NCI-H2227 (cell line): ENCODE measurements at regions not wholly inside any gene's neighbourhood (a gene's known extent, or its start where the extent isn't known, plus 50 kb on each side); places are given as distances from the start of the nearest gene placed in this dataset.
"Not testable (repeated sequence)": the region's sequence is repeated elsewhere in the genome, so short reads cannot be mapped to it uniquely, and the experiment has no call there.

ENCODE experiments used
- DNase-seq: peaks from one replicate; lab custom pipeline; 2025; ENCODE audit not compliant: unreplicated experiment; lab: John Stamatoyannopoulos, UW

GRCh38 chr21:22253761-22254160, 1255.6 kb downstream of the NCAM2 start:
- no peak for DNase-seq

GRCh38 chr21:22258821-22259220, 1260.6 kb downstream of the NCAM2 start:
- no peak for DNase-seq

DNA sequence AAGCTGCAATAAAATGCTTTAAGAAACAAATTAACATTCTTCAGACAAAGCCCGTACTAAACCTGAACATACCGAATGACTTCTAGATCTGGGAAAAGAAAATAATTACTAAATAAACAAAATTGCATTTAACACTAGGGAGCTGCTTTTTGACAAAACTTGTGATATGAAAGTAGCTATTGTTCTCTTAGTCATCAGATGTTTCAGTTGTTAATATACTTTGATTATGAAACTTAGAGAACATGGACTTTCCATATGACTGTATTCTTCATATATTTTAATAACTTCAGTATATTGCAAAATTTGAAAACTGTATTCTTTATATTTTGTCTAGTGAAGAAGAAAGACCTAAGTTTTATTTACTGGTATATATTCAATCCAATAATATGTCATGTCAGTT, 1262.1 kb downstream of the NCAM2 start:
- no peak for DNase-seq

- DNase-seq = no peak
Measured at GRCh38 chr21:22263890-22264289, 1265.7 kb downstream of the NCAM2 start.

DNA sequence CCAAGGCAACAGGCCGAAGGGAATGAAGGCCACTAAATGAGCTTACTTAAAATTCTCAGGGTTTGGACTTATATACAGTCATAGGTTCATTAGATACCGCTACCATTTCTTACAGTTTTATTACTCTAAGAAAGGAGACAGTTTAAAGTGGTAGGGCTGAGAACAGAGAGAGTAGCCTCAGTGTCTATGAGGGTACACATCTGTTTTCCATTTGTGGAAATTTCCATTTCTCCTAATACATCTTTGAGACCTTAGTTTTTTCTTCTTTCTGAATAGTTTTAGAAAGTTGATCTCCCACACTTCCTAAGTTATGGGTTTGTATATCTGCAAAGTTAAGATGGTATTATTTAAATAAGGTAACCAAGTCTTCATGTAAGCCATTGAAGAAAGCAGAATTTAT, 1279.1 kb downstream of the NCAM2 start:
- no peak for DNase-seq

- DNase-seq = no peak
Measured at GRCh38 chr21:22278366-22278765, 1280.2 kb downstream of the NCAM2 start.

GRCh38 chr21:22280851-22281250, 1282.6 kb downstream of the NCAM2 start:
- DNase-seq = no peak

DNA sequence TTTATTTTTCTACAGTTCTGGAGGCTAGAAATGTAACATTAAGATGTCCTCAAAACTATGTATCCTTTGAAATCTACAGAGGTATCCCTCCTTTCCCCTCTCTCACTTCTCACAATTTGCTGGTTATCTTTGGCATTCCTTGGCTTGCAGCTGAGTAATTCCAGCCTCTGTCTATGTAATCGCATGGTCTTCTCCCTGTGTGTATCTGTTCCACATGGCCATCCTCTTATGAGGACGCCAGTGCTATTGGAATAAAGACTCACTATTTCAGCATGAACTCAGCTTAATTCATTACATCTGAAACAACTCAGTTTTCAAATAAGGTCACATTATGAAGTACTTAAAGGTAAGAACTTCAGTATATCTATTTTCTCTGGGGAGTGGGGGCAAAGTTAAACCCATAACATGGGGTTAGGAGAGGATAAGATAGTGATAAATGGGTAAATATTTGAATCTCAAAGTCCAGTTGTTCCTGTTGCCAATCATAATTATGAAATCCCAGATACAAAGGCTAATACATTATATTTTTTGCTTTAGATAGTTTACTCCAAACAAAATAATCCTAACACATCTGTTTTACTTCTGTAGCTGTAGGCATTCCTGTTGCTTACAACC, 1290.8 kb downstream of the NCAM2 start:
- DNase-seq = no peak

DNA sequence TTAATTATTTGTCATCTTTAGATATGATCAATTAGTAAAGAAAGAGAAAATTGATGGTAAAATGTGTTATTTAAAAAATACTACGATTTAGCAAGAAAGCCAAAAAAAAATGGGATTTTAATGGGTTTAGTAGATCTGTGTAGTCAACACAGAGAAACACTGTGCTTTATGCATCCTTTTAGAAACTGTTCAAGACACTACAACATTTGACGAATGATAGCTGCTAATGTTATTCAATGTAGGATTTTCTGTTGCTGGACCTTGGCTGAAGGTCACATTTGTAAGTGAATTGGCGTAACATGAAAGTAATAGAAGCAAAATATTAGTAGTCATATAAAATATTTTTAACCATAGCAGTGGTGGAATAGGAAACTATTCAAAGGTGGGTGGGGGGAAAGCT, 1293.9 kb downstream of the NCAM2 start:
- DNase-seq = no peak

DNA sequence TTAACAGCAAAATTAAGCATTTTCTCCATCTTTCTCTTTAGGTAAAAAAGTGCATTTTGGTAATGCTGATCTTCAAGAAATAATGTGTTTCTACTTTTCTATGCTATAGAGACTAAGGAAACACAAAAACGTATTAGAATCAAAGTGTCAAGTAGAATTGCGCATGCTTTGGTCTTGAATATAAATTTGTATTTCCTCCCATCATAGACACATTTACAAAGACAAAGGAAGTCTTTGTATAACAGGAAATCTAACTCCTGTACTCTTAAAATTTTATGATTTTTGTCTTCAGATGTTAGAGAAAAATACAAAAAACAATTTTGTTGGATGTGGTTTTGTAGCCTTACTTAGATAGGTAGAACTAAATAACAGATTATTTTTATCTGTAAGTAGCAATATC, 1299.4 kb downstream of the NCAM2 start:
- no peak for DNase-seq

- no peak for DNase-seq
Measured at GRCh38 chr21:22311741-22312462, 1313.7 kb downstream of the NCAM2 start.

- DNase-seq = no peak
Measured at GRCh38 chr21:22314963-22315362, 1316.8 kb downstream of the NCAM2 start.

DNA sequence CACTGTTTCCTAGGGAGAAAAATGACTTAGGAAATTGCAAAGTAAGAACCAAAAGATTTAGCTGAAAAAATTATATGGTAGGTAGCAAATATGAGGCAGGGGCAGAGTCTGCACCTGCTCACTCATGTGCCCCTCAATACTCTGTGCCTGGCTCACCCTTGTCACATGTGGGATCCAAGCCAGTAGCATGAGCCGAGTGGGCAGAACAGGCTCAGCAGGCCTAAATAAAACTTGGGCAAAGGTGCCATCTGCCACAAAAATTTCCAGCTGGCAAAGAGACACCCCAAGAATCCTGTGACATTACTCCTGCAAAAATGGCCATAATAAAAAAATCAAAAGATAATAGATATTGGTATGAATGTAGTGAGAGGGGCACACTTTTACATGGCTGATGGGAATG, 1321.2 kb downstream of the NCAM2 start:
- no peak for DNase-seq

GRCh38 chr21:22342889-22343288, 1344.7 kb downstream of the NCAM2 start:
- DNase-seq = no peak

GRCh38 chr21:22343303-22343702, 1345.1 kb downstream of the NCAM2 start:
- no peak for DNase-seq

DNA sequence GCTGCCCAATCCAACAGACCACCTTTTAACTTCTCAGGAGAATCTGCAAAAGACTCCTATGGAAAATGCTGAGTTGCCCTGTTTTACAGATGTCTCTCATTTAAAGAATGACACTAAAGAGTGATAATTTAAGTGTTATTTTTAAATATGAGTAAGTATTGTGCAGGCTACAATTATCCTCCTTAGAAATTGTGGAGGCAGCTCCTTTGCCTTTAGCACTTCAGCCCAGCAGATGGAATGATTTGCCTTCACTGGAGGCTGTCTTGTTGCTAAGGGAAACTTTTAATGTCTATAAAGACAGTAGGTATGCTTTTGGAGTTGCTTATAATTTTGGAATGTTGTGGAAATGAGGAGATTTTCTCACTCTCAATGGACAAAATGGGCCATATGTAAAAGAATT, 1345.5 kb downstream of the NCAM2 start:
- DNase-seq = no peak

- DNase-seq = no peak
Measured at GRCh38 chr21:22345624-22346023, 1347.4 kb downstream of the NCAM2 start.

DNA sequence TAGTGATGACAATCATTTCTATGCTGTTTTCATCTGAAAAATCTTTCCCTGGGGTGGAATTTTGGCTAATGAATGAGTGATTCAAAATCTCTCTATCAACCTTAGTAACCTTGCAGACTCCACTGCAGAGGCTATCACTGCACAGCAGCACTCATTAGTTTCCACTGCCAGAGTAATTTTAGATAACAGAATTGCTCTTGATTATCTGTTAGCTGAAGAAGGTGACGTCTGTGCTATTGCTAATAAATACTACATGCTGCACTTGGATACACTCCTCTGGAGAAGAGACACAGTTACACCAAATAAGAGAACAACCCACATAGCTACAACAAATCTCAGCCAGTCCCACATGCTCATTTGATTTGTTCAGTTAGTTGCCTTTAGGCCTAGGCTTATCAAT, 1348.4 kb downstream of the NCAM2 start:
- no peak for DNase-seq

- no peak for DNase-seq
Measured at GRCh38 chr21:22351076-22351475, 1352.9 kb downstream of the NCAM2 start.

GRCh38 chr21:22352088-22352487, 1353.9 kb downstream of the NCAM2 start:
- no peak for DNase-seq

DNA sequence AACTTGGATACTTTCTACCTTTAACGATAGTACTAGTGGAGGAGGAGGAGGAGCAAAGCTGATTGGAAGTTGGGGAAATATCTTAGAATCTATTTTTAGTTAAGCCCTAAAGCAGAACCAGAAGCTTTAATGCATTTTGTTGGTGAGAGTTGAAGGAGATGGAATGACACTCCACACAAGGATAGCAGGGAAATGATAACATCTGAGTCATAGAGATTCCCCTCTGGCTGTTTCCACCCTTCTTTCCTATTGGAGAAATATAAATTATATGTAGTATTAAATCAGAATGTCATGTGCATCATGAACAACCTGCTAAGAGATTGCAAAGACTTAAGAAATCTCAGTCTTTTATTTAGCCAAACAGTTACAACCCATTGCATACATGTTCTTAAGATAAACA, 1357.7 kb downstream of the NCAM2 start:
- no peak for DNase-seq

DNA sequence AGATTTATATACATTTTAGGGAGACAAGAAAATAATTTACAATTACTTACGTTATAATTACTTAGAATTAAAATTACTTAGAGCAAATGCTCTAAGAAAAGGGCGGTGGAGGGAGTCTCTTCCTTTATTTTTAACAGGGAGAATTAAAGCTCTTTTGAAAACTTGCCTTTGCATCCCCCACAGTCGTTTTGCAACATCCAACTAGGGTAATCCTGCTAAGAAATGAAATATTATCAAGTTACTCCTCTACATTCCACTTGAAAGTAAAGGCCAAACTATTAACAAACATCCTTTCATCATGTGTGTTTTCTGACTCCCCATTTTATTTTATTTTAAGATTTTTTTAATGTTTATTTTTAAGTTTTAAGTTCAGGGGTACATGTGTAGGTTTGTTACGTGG, 1358.5 kb downstream of the NCAM2 start:
- no peak for DNase-seq

GRCh38 chr21:22359599-22359998, 1361.4 kb downstream of the NCAM2 start:
- DNase-seq = not testable (repeated sequence)
